ENCODE measurements at regions not wholly inside any gene's neighbourhood (a gene's known extent, or its start where the extent isn't known, plus 50 kb on each side); places are given as distances from the start of the nearest gene placed in this dataset.

DNA sequence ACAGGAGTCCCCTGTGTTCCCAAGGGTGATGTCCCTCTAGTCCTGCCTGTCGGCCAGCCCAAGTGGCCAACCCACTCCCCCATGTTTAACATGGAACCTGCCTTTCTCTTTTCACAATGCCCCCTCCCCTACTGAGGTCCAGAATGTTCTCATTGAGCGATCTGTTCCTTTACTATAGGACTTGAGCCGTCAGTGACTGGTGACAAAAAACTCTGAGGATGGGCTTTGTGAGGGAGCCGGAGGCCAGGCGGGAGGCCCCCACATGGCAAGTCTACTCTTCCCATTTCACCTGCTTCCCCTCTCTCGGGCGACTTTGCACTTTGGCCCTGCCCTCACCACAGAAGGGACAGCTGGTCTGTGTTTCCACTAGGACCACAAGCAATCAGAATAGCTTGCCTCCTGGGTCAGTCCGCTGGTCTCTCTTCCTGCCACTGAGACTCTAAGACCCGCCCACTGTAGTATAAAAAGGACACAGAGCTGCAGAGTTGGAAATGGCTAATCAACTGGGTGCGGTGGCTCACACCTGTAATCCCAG lies 146.5 kb upstream of the RAB12 start:
- TF ChIP-seq, protein P1, sequence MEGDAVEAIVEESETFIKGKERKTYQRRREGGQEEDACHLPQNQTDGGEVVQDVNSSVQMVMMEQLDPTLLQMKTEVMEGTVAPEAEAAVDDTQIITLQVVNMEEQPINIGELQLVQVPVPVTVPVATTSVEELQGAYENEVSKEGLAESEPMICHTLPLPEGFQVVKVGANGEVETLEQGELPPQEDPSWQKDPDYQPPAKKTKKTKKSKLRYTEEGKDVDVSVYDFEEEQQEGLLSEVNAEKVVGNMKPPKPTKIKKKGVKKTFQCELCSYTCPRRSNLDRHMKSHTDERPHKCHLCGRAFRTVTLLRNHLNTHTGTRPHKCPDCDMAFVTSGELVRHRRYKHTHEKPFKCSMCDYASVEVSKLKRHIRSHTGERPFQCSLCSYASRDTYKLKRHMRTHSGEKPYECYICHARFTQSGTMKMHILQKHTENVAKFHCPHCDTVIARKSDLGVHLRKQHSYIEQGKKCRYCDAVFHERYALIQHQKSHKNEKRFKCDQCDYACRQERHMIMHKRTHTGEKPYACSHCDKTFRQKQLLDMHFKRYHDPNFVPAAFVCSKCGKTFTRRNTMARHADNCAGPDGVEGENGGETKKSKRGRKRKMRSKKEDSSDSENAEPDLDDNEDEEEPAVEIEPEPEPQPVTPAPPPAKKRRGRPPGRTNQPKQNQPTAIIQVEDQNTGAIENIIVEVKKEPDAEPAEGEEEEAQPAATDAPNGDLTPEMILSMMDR (IDR thresholded peaks at IDR 0.05; ENCODE audit: insufficient read depth, low read length): no peak
- TF ChIP-seq, protein P2, sequence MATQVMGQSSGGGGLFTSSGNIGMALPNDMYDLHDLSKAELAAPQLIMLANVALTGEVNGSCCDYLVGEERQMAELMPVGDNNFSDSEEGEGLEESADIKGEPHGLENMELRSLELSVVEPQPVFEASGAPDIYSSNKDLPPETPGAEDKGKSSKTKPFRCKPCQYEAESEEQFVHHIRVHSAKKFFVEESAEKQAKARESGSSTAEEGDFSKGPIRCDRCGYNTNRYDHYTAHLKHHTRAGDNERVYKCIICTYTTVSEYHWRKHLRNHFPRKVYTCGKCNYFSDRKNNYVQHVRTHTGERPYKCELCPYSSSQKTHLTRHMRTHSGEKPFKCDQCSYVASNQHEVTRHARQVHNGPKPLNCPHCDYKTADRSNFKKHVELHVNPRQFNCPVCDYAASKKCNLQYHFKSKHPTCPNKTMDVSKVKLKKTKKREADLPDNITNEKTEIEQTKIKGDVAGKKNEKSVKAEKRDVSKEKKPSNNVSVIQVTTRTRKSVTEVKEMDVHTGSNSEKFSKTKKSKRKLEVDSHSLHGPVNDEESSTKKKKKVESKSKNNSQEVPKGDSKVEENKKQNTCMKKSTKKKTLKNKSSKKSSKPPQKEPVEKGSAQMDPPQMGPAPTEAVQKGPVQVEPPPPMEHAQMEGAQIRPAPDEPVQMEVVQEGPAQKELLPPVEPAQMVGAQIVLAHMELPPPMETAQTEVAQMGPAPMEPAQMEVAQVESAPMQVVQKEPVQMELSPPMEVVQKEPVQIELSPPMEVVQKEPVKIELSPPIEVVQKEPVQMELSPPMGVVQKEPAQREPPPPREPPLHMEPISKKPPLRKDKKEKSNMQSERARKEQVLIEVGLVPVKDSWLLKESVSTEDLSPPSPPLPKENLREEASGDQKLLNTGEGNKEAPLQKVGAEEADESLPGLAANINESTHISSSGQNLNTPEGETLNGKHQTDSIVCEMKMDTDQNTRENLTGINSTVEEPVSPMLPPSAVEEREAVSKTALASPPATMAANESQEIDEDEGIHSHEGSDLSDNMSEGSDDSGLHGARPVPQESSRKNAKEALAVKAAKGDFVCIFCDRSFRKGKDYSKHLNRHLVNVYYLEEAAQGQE (IDR thresholded peaks at IDR 0.05; ENCODE audit: insufficient replicate concordance, low read depth): no peak
- no peak for TF ChIP-seq POLR2AphosphoS5 (IDR thresholded peaks at IDR 0.05; ENCODE audit: low read depth)
- no peak for TF ChIP-seq GABPA (IDR thresholded peaks at IDR 0.05; ENCODE audit: low read depth)

Measured in HL-60 (cell line).